AG04450 (cell line): ENCODE measurements at regions not wholly inside any gene's neighbourhood (a gene's known extent, or its start where the extent isn't known, plus 50 kb on each side); places are given as distances from the start of the nearest gene placed in this dataset.
A peak's percentile ranks its signal among the peaks of the same experiment; 100 is the strongest.

ENCODE experiments used
- CTCF ChIA-PET: fragments of 300-600, 350-600 bp; formaldehyde crosslinking; extraction: SDS; loops from one replicate; lab custom pipeline; 2022; ENCODE audit warnings: antibody characterized with exemption, inconsistent platforms; lab: Charles Lee
- POLR2A ChIA-PET: fragments of 350-600 bp; formaldehyde crosslinking; extraction: SDS; loops from one replicate; lab custom pipeline; 2021; ENCODE audit warnings: antibody characterized with exemption, inconsistent platforms; lab: Yijun Ruan, JAX
- DNase-seq: peaks from one replicate; pipeline ENCODE4 v3.0.0-alpha.2; 2011; ENCODE audit warnings: low read depth, low spot score
- H3K27ac ChIP-seq: one replicate; pipeline ENCODE4 v1.5.1; 2012; ENCODE audit warnings: low read depth, low read length, control low read depth
- H3K27me3 ChIP-seq: one replicate; pipeline ENCODE4 v1.6.0; 2012; ENCODE audit warnings: low read length; ENCODE audit not compliant: control insufficient read depth, insufficient read depth
- H3K4me3 ChIP-seq: 2 replicates; pipeline ENCODE4 v1.5.1; 2011; ENCODE audit warnings: mild to moderate bottlenecking, low read depth, low read length, control low read depth
- H3K9me3 ChIP-seq: 2 replicates; pipeline ENCODE4 v1.5.1; 2012; ENCODE audit warnings: low read length; ENCODE audit not compliant: control insufficient read depth, insufficient read depth
- TF ChIP-seq, protein P1 (sequence below): IDR thresholded peaks from 2 replicates; pipeline ENCODE4 v1.5.1; 2011; ENCODE audit warnings: low read depth, low read length, control low read depth, inconsistent platforms

DNA sequence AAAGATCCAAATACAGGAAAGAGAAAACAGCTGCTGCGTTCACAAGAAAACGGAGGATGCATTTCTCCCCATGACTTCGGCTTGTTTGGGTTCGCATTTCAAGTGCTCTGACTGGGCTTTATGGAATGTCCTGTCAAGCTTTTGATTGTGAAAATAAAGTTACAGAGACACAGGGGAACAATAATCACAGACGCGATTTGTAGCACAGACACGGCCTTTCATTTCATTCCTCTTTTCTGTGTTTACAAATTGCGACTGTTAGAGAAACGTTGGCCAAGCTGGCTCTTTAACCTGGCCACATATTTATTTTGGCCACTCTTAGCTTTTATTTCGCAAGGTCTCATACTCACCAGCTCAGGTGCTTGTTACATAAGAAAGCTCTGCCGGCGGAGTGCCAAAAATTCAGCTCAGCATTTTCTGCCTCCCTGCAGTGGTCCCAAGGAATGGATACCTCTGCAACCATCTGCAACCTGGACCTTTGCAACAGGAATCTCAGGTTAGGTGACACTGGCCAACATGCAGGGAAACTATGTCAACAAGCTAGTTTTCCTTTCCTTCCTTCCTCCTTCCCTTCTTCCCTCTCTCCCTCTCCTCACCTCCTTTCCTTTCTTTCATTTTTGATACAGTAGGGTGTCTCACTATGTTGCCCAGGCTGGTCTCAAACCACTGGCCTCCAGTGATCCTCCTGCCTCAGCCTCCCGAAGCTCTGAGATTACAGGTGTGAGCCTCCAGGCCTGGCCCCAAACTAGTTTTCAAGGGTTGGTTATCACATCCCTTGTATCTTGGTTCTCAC lies 58.2 kb upstream of the SLC45A1 start:
- Histone ChIP-seq H3K27me3 (no peaks in the 10 kb centered on the region), H3K27ac (peak overlapping the region; percentile 58), H3K9me3 (no peaks in the 10 kb centered on the region), H3K4me3 (peak overlapping the region; percentile 23; the same call in 1 of the 2 replicates)
- POLR2A ChIA-PET: interaction anchor here (0.6 to 1.2 kb wide), 7 partner anchors 14 to 243 kb away, joined by 3 to 7 read pairs (median 3); no protein-coding TSS in a partner anchor
- CTCF ChIA-PET: interaction anchor here (0.5 to 1.1 kb wide), 3 partner anchors 11 to 278 kb away, joined by 3 read pairs; no protein-coding TSS in a partner anchor
- TF ChIP-seq, protein P1, sequence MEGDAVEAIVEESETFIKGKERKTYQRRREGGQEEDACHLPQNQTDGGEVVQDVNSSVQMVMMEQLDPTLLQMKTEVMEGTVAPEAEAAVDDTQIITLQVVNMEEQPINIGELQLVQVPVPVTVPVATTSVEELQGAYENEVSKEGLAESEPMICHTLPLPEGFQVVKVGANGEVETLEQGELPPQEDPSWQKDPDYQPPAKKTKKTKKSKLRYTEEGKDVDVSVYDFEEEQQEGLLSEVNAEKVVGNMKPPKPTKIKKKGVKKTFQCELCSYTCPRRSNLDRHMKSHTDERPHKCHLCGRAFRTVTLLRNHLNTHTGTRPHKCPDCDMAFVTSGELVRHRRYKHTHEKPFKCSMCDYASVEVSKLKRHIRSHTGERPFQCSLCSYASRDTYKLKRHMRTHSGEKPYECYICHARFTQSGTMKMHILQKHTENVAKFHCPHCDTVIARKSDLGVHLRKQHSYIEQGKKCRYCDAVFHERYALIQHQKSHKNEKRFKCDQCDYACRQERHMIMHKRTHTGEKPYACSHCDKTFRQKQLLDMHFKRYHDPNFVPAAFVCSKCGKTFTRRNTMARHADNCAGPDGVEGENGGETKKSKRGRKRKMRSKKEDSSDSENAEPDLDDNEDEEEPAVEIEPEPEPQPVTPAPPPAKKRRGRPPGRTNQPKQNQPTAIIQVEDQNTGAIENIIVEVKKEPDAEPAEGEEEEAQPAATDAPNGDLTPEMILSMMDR: no peak
- DNase-seq: peak; percentile 49

DNA sequence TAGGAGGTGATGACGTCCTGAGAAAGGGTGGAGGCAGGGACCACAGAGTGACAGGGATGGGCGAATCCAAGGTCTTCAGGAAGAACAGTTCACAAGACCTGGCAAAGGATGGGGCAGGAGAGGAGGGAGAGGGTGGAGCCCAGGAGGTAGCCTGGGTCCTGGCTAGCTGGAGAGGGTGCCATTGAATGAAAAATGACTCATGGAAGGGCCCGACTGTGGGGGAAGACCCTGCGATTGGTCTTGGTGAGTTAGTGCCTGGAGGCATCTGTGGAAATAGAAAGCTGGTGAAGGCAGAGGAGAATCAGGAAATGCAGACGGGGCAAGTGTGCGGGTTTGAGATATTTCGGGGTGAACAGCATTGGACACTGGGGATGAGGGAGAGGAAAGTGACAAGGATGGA lies 60.3 kb upstream of the SLC45A1 start:
- no peaks in the 10 kb centered on the region for H3K27me3 ChIP-seq
- TF ChIP-seq, protein P1: no peak
- no peaks in the 10 kb centered on the region for H3K9me3 ChIP-seq
- no peak overlapping the region for H3K27ac ChIP-seq
- ChIA-PET CTCF (no interaction called here), POLR2A (interaction anchor here (0.6 kb wide), 1 partner anchor 92 kb away, joined by 10 read pairs; no protein-coding TSS in a partner anchor)
- no peak overlapping the region for H3K4me3 ChIP-seq
- DNase-seq: no peak

DNA sequence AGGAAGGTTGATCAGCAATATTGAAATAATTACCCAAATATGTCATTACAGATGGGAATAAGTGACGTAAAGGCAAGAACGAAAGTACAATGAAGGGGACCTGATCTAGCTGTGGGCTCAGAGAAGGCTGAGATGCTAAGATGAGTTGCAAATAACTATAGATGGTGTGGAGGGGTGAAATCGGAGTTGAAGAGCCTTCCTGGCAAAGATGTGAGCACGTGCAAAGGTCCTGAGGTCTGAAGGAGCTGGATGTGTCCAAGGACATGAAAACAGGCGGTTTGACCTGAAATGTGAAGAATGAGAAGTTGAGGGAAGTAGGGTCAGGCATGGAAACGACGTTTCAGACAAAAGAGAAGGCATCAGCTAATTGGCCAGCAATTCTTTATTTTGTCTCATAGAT lies 61.6 kb upstream of the SLC45A1 start:
- POLR2A ChIA-PET: no interaction called here
- no peak for DNase-seq
- no peak overlapping the region for H3K27ac ChIP-seq
- H3K4me3 ChIP-seq: no peak overlapping the region
- TF ChIP-seq, protein P1: no peak
- H3K9me3 ChIP-seq: no peaks in the 10 kb centered on the region
- CTCF ChIA-PET: no interaction called here
- H3K27me3 ChIP-seq: no peaks in the 10 kb centered on the region

DNA sequence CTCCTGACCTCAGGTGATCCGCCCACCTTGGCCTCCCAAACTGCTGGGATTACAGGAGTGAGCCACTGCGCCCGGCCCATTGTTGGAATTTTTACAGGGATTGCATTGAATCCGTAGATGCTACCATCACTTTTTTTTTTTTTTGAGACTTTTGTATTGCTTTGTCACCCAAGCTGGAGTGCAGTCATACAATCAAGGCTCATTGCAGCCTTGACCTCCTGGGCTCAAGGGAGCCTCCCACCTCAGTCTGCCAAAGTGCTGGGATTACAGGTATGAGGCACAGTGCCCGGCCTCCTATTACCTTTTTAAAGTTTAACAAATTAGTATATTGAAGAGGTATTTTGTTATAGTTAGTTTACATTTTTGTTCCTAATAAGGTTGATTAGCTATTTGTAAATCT lies 62.2 kb upstream of the SLC45A1 start:
- ChIA-PET POLR2A (no interaction called here), CTCF (no interaction called here)
- TF ChIP-seq, protein P1: no peak

DNA sequence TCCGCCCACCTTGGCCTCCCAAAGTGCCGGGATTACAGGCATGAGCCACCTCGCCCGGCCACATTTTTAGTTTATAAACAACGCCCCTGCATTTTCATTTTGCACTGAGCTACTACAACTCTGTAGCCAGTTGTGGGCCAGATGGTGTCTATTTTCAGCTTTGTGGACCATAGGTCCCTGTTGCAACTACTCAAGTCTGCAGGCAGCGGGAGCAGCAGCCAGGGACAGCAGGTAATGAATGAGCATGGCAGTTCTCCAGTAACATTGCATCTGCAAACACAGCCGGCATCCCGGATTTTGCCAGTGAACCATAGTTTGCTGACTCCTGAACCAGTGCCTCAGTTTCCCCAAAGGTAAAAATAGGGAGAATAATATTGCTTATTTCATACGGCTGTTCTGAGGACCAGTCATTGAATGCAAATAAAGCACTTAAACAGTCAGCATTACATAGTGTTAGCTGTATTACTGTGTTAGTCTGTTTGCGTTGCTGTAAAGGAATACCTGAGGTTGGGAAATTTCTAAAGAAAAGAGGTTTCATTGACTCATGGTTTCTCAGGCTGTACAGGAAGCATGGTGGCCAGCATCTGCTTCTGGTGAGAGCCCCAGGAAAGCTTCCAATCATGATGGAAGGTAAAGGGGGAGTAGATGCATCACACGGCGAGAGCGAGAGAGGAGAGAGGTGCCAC lies 65.5 kb upstream of the SLC45A1 start:
- no peak for DNase-seq
- Histone ChIP-seq H3K27me3 (no peaks in the 10 kb centered on the region), H3K4me3 (no peak overlapping the region), H3K9me3 (no peaks in the 10 kb centered on the region), H3K27ac (no peak overlapping the region)
- POLR2A ChIA-PET: no interaction called here
- TF ChIP-seq, protein P1: no peak
- CTCF ChIA-PET: no interaction called here

More for the DNA sequence above, 62.2 kb upstream of the SLC45A1 start:
- Histone ChIP-seq H3K4me3 (no peak overlapping the region), H3K27ac (no peak overlapping the region), H3K27me3 (no peaks in the 10 kb centered on the region), H3K9me3 (no peaks in the 10 kb centered on the region)
- DNase-seq: no peak
